HepG2 (cell line): ENCODE measurements at regions not wholly inside any gene's neighbourhood (a gene's known extent, or its start where the extent isn't known, plus 50 kb on each side); places are given as distances from the start of the nearest gene placed in this dataset.

Experiments used
- ATAC-seq: fragments of 200-7000 bp; cut with Tn5 transposase; 3 replicates; pipeline ENCODE4 v1.9.1; 2020; ENCODE audit warnings: mild to moderate bottlenecking, moderate library complexity
- BruUV-seq: library from RNA; stranded (reverse); fragments of 400-500 nt; replicated peaks from 2 replicates; lab custom pipeline; 2021; lab: Mats Ljungman, UMichigan
- CTCF ChIA-PET: fragments of 300-600 bp; formaldehyde crosslinking; extraction: SDS; loops from one replicate; lab custom pipeline; 2021; ENCODE audit warnings: low total read pairs, inconsistent platforms, low intra/inter-chr PET ratio; lab: Yijun Ruan, JAX
- POLR2A ChIA-PET: fragments of 350-600 bp; sonication (Branson Sonifier 250); formaldehyde crosslinking; loops from one replicate; lab custom pipeline; 2020; ENCODE audit warnings: antibody characterized with exemption, inconsistent platforms; lab: Yijun Ruan, JAX
- DNase-seq: peaks from one replicate; pipeline ENCODE4 v3.0.0-alpha.2; 2015; ENCODE audit warnings: low spot score
- FAIRE-seq: peaks from 3 replicates; lab custom pipeline; 2011; peaks lifted over from hg19 to GRCh38; lab: Jason Lieb, UNC
- H2AFZ ChIP-seq: one replicate; pipeline ENCODE4 v1.6.1; 2011; ENCODE audit warnings: low read length, inconsistent platforms
- H3K27ac ChIP-seq: fragments of 300-600 bp; 3 replicates; pipeline ENCODE4 v1.8.0; 2011; ENCODE audit warnings: mixed run types, mild to moderate bottlenecking, mixed read lengths, low read length, inconsistent platforms; ENCODE audit not compliant: insufficient read depth; ENCODE audit errors: extremely low read length
- H3K27me3 ChIP-seq, 2 experiments: fragments of 200-600 bp in 1 of 2; 2 replicates in 1 of 2; 3 replicates in 1 of 2; pipeline versions ENCODE4 v1.6.0 to v1.8.0; 2011; ENCODE audit warnings: low read length in 2 of 2, mild to moderate bottlenecking in 2 of 2, moderate library complexity in 2 of 2, inconsistent platforms in 1 of 2; ENCODE audit not compliant: insufficient read depth in 2 of 2, control insufficient read depth in 1 of 2
- H3K36me3 ChIP-seq, 2 experiments: fragments of 200-600 bp in 1 of 2; replicated peaks in 1 of 2; 2 replicates in 1 of 2; 3 replicates in 1 of 2; pipeline versions ENCODE4 v1.5.1 to v1.8.0; 2011; ENCODE audit warnings: low read length in 2 of 2, inconsistent platforms in 1 of 2; ENCODE audit not compliant: insufficient read depth in 2 of 2, control insufficient read depth in 1 of 2
- H3K4me1 ChIP-seq: 2 replicates; pipeline ENCODE4 v1.5.1; 2012; ENCODE audit warnings: low read length, inconsistent platforms; ENCODE audit not compliant: insufficient read depth
- H3K4me2 ChIP-seq: 2 replicates; pipeline ENCODE4 v1.6.0; 2011; ENCODE audit warnings: low read depth, low read length, inconsistent platforms
- H3K4me3 ChIP-seq, 3 experiments: fragments of 200-600 bp in 1 of 3; sonication (generic), shearing (Covaris generic) in 1 of 3; replicated peaks in 1 of 3; 2 replicates each; pipeline ENCODE4 v1.5.1; 2011 to 2016; ENCODE audit warnings: low read length in 3 of 3, inconsistent platforms in 2 of 3, low read depth in 2 of 3, mild to moderate bottlenecking in 2 of 3, control low read depth in 1 of 3, mixed read lengths in 1 of 3; ENCODE audit not compliant: insufficient read depth in 1 of 3
- H3K79me2 ChIP-seq: one replicate; pipeline ENCODE4 v1.6.1; 2011; ENCODE audit warnings: low read length, inconsistent platforms; ENCODE audit not compliant: insufficient read depth
- H3K9ac ChIP-seq: 2 replicates; pipeline ENCODE4 v1.6.0; 2011; ENCODE audit warnings: mild to moderate bottlenecking, low read depth, low read length, inconsistent platforms; ENCODE audit not compliant: insufficient read depth
- H3K9me3 ChIP-seq: 2 replicates; pipeline ENCODE4 v1.5.1; 2012; ENCODE audit warnings: mild to moderate bottlenecking, low read length
- H4K20me1 ChIP-seq: 2 replicates; pipeline ENCODE4 v1.6.0; 2011; ENCODE audit warnings: inconsistent platforms, mild to moderate bottlenecking, low read length, moderate library complexity; ENCODE audit not compliant: insufficient read depth
- CEBPB ChIP-seq: IDR thresholded peaks from 2 replicates; pipeline ENCODE4 v1.6.1; 2011; ENCODE audit warnings: low read depth, low read length, improper control_type of control experiment, borderline replicate concordance
- CEBPG ChIP-seq: IDR thresholded peaks from 2 replicates; pipeline ENCODE4 v1.6.1; 2016
- GTF3A ChIP-seq: sonication (generic); formaldehyde crosslinking; conservative IDR thresholded peaks from 2 replicates; pipeline ENCODE4 v1.4.0; 2020; ENCODE audit warnings: mild to moderate bottlenecking, missing genetic modification reagents
- HNF4A ChIP-seq: sonication (generic); formaldehyde crosslinking; IDR thresholded peaks from 2 replicates; pipeline ENCODE4 v1.4.0; 2020; ENCODE audit warnings: missing genetic modification reagents
- POLR2G ChIP-seq: fragments of 200-400 bp; formaldehyde crosslinking; IDR thresholded peaks from 2 replicates; pipeline ENCODE4 v1.6.1; 2018; ENCODE audit warnings: mild to moderate bottlenecking, low read depth, low read length, moderate library complexity
- SALL1 ChIP-seq: sonication (generic); formaldehyde crosslinking; IDR thresholded peaks from 2 replicates; pipeline ENCODE4 v1.8.0; 2022; ENCODE audit warnings: mild to moderate bottlenecking, missing genetic modification reagents
- TOE1 ChIP-seq: sonication (generic); formaldehyde crosslinking; IDR thresholded peaks from 2 replicates; pipeline ENCODE4 v1.4.0; 2020; ENCODE audit warnings: mild to moderate bottlenecking, missing genetic modification reagents
- ZGPAT ChIP-seq: IDR thresholded peaks from 2 replicates; pipeline ENCODE4 v1.6.1; 2016; ENCODE audit warnings: mild to moderate bottlenecking
- ZNF543 ChIP-seq: sonication (generic); formaldehyde crosslinking; IDR thresholded peaks from 2 replicates; pipeline ENCODE4 v1.4.0; 2020; ENCODE audit warnings: mild to moderate bottlenecking, missing genetic modification reagents
- ZNF639 ChIP-seq: conservative IDR thresholded peaks from 2 replicates; pipeline ENCODE4 v1.6.1; 2018; ENCODE audit warnings: missing genetic modification reagents
- WGBS: methylation state at CpG from one replicate; pipeline ENCODE4 v1.1.6; 2017; ENCODE audit warnings: low lambda C conversion rate; 5-methylcytosine and 5-hydroxymethylcytosine counted together
- in situ Hi-C: cut with HindIII; loops from 2 replicates; pipeline ENCODE4 v1.10.0; 2017; ENCODE audit warnings: low pct_unique_long_range_greater_than_20kb; ENCODE audit not compliant: extremely low pct_ligation_motif_present
- intact Hi-C: fragments of 100-400 bp; cut with micrococcal nuclease; formaldehyde crosslinking; loops from one replicate; pipeline ENCODE4 v1.10.0; 2022; ENCODE audit not compliant: unreplicated experiment

GRCh38 chr6:154673919-154674318 is 59.3 kb upstream of the SCAF8 start:
- 24% methylated on average over 4 of the region's 4 CpGs for WGBS

More at GRCh38 chr6:154673919-154674318, 59.3 kb upstream of the SCAF8 start:
- intact Hi-C loops (loop anchor here (2.0 kb wide), 3 partner anchors 165 to 189 kb away; no protein-coding TSS in a partner anchor), in situ Hi-C loops (loop anchor here (10.0 to 25.0 kb wide), 2 partner anchors 501 to 512 kb away; no protein-coding TSS in a partner anchor)
- peak; percentile 13 for DNase-seq
- peak; percentile 23 for FAIRE-seq
- TF ChIP-seq SALL1 (CRISPR knock-in tag) (peak; percentile 33; the same call in 1 of the 2 replicates), CEBPG (peak; percentile 75), ZNF639 (CRISPR knock-in tag) (no peak), GTF3A (CRISPR knock-in tag) (no peak), ZGPAT (CRISPR knock-in tag) (no peak), ZNF543 (CRISPR knock-in tag) (no peak), CEBPB (peak; percentile 86), TOE1 (no peak), HNF4A (CRISPR knock-in tag) (peak; percentile 60), POLR2G (no peak)
- CTCF ChIA-PET, result interaction anchor here (1.0 kb wide), 1 partner anchor 131 kb away, joined by 3 read pairs; no protein-coding TSS in a partner anchor
- 0 out of 2 replicates have a peak overlapping the region, but pooled peaks have one; percentile 21 for H3K4me2 ChIP-seq
- H3K27ac ChIP-seq, result no peak overlapping the region
- H2AFZ ChIP-seq, result no peak overlapping the region
- H4K20me1 ChIP-seq, result no peaks in the 10 kb centered on the region
- no TSS peak for BruUV-seq
- no peaks in the 10 kb centered on the region for H3K79me2 ChIP-seq
- peak; percentile 62 for ATAC-seq
- H3K4me1 ChIP-seq, result peaks cover 5% of the 10 kb centered on the region; the same call in 1 of the 2 replicates
- H3K4me3 ChIP-seq, result no peak overlapping the region
- no peak overlapping the region for H3K9ac ChIP-seq
- H3K27me3 ChIP-seq, result no peaks in the 10 kb centered on the region
- H3K36me3 ChIP-seq, result no peaks in the 10 kb centered on the region
- no peaks in the 10 kb centered on the region for H3K9me3 ChIP-seq
- POLR2A ChIA-PET, result no interaction called here
